ENCODE measurements at regions not wholly inside any gene's neighbourhood (a gene's known extent, or its start where the extent isn't known, plus 50 kb on each side); places are given as distances from the start of the nearest gene placed in this dataset.
"Not testable (repeated sequence)": the region's sequence is repeated elsewhere in the genome, so short reads cannot be mapped to it uniquely, and the experiment has no call there.

DNA sequence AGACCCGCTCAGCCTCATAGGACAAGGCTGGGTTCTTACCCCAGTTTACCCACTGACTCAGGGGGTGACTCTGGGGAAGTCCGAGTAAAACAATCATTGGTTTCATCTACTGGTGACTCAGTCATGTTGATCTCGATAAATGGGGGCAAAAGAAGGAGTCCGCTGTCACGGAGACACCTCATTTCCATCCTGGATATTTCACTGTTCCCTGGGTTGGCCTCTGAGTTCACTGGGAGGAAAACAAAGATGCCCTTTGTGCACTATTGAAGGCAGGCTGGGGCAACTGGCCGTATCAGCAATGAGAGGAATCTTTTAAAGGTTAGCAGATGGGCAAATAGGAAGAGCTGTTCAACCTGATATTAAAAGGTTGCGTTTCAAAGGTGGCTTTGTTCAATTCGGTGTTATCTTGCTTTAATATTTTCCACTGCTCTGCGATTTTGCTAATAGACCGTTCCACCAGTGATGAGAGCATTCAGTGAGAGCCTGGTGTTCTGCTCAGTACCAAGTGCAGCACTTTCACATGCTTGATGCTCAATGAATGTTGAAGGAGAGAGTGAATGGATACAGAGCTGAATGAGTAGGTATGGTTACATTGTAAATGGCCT, 110.2 kb upstream of the EGFLAM start:
- no peak for ATAC-seq

DNA sequence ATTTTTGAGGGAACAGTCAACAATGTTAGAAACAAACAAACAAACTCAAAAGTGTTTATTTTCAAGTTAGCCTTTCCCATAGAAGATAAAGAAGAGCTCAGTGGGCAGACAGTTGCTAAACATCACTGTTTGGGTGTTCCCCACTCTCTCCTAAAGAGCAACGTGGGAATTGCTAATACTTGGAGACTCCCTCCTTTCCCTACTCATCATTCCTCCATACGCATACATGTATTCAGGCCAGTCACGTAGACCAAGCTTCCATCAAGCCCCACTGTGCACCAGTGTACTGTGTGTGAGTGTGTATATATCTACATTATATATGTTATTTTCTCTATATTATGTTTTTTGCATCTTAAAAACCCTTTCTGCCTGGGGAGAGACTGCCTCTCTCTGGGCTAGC, 115.0 kb upstream of the EGFLAM start:
- no peak for ATAC-seq

DNA sequence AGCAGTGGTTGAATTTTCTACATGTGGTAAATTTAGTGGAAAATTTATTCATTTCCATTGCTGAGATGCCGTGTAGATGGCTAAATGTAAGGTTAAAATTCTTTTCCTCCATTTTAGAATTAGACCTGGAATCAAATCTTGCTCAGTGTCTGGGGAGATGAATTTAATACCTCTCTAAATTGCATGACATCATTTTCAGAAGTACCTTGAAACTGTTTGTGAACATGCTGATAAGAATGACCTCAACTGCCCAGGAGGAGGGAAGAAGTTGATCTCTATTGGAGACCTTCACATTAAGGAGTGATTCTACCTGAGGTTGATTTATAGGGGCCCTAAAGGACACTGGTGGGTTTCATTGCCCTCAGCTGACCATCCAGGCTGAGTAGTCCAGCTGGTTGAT, 116.7 kb upstream of the EGFLAM start:
- ATAC-seq = no peak

DNA sequence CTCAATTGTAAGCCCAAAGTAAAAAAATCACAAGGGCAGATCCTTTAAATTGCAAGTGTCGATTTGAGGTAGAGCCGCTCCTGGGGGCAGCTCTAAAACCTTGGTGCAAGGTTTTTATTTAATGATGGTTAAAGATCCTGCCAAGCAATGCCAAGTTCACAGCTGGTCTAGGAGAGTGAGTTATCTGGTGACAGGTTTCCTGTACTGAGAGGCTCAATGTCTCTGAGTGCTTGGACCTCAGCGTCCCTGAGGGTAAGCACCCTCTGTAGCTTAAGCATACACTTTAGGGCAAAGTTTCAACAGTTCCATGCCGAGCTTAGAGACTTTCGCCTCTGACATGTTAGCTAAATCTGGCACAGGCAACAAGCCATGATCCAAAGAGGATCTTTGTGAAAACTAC, 119.8 kb upstream of the EGFLAM start:
- ATAC-seq = no peak

DNA sequence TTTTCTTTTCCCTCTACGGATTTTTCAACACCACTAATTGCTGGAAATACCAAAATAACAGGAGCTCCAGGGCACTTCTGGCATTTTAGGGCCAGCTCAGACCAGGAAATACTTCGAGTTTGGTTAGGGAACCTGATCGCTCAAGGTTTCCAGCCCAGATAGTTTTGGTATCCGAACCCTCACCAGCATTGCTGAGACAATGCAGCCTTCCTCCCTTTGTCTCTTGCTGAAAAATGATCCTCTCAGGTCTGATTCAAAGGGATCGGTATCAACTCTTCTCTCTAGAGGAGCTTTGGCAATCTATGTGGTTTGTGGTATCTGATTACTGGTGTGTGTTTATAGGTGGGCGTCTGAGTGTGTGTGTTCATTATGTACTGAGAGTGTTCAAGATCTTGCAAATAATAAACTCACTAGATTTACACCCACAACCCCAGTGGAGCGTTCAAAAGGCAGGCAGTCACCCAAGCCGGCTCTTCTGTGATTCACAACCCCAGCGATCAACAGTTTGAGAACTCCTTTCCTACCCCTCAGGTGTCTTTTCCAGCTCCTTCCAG, 122.8 kb upstream of the EGFLAM start:
- ATAC-seq = no peak

DNA sequence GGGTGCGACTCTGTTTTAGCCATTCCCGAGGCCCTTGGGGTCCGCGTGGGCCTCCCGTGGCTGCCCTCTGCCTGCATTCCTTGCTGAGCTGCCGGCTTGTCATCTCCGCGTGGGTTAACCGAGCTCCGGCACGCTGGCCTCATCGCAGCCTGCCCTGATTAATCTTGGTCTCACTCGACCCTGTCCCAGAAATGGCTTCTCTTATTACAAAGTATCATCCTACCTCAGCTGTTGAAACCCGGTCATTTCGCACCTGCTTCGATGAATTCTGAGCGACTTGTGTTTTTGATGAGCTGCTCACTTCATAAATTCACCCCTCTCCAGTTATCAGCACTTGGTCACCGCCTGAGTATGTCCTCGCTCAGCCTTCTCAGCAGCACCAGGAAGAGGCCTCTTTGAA, 123.5 kb upstream of the EGFLAM start:
- no peak for ATAC-seq

DNA sequence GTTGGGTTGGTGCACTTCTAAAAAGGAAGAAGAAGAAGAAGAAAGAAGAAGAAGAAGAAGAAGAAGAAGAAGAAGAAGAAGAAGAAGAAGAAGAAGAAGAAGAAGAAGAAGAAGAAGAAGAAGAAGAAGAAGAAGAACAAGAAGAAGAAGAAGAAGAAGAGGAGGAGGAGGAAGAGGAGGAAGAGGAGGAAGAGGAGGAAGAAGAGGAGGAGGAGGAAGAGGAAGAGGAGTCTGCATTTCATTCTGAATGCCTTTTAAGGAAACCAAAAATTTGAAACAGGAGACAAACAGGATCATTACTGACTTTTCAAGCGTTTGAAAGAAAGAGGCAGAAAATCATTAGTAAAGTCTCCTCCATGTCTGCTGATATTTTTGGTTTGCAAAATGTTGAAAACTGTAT, 124.1 kb upstream of the EGFLAM start:
- not testable (repeated sequence) for ATAC-seq

DNA sequence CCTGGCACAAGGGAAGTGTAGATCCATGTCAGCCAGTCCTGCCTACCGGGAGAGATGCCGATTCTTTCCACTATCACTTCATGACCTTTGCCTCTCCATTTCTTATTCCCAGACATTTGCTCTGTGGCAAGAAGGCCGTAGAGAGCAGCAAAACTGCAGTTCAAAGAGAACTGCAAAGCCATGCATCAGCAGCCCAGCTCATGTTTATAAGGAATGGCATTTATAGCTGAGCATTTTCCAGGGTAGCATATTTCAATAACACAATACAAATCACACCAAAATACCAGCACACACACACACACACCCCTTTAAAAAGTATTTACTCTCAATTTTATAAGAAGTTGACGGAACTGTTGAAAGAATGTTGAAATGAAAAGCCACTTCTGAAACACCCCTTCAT, 126.7 kb upstream of the EGFLAM start:
- no peak for ATAC-seq

DNA sequence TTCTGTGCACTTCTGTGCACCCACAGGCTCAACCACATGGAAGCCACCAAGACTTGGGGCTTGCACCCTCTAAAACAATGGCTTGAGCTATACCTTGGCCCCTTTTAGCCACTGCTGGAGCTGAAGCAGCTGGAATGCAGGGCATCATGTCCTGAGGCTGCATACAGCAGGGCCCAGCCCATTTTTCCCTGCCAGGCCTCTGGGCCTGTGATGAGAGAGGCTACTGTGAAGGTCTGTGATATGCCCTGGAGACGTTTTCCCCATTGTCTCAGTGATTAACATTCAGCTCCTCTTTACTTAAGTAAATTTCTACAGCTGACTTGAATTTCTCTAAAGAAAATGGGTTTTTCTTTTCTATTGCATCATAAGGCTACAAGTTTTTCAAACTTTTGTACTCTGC, 134.0 kb upstream of the EGFLAM start:
- no peak for ATAC-seq

DNA sequence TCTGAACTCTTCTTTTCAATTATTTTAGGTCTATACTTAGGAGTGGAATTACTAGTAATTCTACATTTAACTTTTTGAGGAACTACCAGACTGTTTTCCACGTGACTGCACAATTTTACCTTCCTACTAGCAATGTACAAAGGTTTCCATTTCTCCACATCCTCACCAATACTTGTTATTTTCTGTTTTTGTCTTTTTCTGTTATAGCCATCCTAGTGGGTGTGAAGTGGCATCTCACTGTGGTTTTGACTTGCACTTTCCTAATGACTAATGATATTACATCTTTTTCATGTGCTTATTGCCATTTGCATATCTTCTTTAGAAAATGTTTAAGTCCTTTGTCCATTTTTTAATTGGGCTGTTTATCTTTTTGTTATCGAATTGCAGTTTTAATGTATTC, 136.9 kb upstream of the EGFLAM start:
- ATAC-seq = no peak

DNA sequence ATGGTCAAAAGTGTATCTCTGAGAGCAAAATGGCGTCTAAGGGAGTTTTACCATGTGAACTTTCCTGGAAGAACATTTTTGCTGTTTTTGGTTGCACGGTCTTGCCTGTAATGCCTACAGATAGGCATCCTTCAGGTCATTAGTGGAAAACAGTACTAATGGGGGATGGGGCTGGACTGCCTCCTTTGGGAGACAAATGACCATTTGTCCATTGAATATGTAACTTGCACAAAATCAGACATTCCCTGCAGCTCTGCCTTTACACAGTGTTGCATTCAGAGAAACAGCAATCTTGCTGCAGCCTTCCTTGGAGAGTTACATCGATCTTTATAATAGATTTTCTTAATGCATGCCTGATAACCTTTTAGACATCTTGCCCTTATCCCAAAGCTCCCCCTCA, 138.5 kb upstream of the EGFLAM start:
- no peak for ATAC-seq

DNA sequence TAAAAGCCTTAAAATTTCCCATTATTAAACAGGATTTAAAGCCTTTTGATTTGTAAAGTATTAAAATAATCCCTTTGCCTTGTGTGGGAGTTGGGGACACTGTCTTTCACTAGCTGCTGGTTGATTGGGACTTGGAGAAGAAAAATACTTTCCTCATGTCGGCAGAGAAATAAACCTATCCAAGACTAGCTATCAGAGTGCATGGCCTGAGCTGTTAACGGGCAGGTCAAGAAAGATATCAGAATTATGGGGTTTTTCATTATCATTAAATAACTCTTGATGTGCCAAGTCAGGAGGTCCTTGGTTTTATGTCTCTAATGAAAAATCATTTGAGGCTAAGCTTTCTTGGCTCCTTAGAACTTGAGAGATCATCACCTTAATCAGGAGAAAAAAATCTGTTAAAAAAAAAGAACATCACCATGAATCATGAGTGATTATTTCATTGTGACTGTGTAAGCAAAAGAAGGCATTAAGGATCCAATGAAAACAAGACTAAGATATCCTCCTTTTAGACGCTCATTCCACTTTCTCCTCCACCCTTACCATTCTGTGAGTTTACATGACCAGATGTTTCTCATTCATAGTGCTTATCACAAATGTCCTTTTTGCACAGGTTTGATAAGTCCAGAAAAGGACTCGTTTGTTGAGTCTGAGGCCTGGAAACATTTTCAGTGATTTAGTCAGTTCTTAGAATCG, 140.4 kb upstream of the EGFLAM start:
- no peak for ATAC-seq

DNA sequence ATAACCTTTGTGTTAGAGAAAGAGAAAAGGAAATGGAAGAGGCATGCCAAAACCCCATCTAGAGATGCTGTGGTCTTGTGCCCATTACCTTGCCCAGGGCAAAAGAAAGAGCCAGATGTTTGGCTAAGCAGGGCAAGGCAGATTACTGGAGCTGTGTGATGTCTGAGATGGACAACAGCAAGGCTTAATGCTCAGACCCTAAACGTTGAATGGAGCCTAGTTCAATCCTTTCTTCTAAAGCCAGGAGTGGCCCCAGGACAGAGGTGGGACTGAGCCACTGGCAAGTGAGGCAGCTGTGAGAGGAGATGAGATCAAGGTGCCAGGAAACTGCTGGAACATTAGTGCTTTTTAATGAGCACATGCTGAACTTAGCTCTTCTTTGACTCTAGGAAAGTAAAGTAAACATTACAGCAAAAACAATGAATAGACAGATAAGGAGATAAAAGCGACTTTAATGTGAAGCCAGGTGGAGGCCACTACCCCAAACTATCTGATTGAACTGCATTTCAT, 143.0 kb upstream of the EGFLAM start:
- no peak for ATAC-seq

DNA sequence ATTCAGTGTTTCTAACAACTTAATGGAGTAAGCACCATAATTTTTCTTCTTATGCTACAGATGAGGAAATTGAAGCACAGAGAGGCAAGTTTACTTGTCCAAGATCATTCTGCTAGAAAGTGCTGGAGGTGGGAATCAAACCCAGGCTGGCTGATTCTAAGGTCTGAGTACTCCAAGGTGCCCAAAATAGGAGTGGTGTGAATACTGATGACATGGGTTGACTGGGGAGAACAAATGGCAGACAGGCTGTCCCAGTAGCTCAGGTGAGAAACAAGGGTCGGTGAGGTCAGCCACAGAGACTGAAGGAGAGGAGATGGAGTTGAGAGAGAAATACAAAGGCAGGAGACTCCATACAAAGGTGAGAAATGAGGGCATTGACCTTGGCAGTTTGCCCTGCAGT, 144.5 kb upstream of the EGFLAM start:
- no peak for ATAC-seq

DNA sequence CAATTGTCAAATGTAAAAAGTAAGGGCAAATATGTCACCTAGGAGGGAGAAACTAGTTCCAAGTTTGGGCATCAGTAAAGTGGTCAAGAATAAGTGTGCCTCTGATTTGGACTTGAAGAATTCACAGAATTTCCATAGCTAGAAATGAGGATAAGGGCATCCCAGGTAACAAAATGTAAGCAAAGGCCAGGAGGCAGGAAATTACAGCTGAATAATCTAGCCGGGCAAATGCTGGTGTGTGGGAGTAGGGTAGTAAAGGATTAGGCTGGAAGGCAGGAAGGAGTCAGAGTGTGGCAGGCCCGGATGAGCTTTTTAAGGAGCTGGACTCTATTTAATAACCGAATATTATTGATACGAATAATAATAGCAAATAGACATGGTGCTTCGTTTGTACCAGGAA, 144.9 kb upstream of the EGFLAM start:
- ATAC-seq = no peak

DNA sequence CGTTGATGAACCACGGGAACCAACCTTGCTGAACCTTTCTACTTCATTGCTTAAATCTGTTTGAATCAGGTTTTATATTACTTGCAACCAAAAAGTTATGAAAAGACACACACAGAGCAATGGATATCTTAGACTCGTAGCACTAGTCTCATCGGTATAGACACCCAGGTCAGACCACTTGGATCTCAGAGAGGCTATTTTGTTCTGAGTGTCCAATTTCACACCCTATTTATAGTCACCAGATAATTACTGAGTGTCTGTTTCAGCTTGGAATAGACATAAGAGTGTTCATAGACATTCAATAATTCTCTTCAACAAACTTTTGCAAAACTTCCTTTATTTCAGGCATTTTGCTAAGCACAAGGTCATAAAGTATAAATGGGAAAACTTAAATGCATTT, 145.4 kb upstream of the EGFLAM start:
- no peak for ATAC-seq

DNA sequence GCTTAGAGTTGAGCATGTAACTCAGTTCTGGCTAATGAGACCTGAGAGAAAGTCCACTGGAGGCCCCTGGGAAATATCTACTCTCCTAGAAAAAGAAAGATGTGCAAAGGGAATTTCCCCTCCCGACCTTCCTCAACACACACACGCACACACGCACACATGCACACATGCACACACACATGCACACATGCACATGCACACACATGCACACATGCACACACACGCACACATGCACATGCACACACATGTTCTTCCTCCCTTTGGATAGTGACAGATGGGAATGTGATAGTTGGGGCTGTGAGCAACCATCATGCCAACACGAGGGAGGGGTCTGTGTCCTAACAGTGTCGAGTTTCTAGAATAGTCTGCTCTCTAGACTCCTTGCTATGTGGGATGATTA, 148.2 kb upstream of the EGFLAM start:
- no peak for ATAC-seq

DNA sequence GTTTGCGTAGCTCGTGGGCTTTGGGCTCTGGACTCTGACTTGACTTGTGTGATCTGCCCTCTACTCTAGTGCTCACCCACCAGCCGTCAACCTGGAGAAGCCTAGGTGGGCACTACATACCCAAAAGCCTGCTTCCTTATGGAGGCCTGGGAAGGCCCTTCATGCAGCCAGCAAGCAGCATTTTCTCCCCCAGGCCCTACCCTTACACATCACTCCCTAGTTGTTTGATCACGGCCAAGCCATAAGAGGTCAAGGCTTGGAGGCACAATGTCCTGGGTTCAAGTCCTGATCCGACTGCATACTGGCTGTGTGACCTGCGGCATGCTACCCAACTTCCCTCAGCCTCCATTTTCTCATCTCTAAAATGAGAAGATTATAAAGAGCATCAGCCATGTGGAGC, 151.3 kb upstream of the EGFLAM start:
- ATAC-seq = no peak

DNA sequence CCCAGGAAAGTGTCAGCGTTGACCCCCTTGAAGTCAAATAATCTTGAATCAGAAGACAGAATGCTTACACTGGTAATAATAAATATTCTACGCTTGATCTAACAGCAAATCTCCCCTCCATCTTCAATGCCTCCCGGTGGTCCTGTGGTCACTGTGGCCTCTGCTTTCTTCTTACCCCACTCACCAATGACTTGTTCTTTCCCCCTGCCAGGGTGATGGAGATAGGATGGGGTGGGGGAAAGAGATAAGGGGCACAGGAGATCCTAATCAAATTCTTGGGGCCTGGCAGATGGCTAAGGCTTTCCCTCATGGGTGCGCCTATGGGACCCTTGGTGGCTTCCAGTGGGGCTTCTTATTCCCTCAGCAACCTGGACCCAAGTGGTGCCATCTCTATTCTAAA, 152.6 kb upstream of the EGFLAM start:
- ATAC-seq = no peak

DNA sequence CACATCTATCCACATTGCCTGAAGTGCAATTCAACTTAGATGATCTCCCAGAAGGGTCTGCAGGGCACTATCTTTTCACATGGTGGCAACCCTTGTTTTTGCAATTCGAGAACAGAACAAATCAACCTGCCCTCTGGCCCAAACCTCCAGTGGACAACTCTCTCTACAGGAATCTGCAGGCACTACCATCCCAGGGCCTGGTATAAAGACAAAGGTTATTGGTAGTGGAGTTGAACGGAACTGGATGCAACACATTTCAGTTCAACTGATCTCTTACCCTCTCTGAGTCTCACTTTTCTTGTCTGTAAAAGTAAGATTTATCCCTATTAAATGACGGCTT, 153.2 kb upstream of the EGFLAM start:
- no peak for ATAC-seq

DNA sequence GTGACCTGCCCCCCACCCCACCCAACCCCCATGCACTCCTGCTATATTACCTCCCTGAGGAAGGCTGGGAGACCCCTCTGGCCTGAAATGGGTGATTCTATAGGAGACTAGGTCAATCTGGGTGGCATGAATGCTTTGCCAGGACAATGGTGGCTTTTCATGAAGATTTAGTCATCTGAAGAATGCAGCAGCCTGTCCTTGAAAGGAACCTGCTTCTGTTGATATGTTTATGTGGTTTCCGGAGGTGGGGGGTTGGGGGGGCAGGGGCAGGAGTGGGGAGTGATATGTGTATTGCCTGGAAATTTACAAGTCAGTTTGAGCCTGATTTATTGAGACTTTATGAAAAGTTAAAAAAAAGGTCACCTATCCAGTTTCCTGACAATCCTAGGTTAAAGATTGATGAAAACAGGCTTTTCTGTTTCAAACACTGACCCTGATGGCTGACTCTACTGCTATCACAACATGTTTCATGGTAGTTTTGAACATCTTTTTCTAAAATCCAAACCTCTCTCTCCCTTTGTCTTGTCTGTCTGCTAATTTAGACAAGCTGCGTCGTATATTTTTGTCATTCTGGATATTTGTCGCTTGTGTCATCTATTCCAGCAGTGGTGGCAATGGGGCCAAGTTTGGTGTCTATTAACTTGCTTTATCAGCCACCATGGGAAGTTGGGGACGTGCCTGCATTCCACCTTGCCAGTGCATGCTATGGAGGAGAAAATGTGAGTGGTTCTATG, 153.7 kb upstream of the EGFLAM start:
- ATAC-seq = no peak

DNA sequence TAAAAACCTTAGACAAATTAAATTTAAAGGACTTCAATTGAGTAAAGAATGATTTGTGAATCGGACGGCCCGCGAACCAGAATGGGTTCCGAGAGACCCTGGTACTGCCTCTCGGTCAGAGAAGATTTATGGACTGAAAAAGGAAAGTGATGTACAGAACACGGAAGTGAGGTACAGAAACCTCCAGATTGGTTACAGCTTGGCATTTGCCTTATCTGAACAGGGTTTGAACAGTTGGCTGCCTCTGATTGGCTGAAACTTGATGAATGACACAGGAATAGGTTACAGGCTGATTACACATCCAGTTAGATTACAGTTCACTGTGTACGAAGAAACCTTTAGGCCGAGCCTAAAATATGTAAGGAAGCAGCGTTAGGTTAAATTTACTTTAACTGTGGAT, 156.5 kb upstream of the EGFLAM start:
- ATAC-seq = no peak

DNA sequence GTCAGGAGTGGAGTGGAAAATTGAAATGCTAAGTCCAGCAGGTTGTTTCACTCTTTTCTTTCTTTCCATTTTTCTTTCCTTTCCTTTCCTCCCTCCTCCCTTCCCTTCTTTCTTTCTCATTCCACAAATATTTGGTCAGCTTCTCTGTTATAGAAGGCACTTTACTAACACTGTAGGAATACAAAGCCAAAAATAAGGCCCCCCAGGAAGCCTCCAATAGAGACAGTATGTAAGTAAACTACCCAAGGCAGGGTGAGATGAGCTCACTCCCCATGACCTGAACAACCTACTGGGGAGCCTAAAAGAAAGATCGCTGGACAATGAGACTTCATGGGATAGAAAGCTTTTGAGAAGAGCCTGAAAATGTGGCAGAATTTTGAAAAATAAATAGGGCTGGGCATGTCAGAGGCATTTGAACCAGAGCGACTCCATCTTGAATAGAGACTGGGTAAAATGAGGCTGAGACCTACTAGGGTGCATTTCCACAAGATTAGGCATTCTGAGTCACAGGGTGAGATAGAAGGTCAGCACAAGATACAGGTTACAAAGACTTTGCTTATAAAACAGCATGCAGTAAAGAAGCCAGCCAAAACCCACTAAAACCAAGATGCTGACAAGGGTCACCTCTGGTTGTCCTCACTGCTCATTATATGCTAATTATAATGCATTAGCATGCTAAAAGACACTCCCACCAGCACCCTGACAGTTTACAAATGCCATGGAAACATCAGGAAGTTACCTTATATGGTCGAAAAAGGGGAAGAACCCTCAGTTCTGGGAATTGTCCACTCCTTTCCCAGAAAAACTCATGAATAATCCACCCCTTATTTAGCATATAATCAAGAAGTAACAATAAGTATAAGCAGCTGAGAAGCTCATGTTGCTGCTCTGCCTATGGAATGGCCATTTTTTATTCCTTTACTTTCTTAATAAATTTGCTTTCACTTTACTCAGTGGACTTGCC, 158.9 kb upstream of the EGFLAM start:
- ATAC-seq = no peak
